Common myeloid progenitor, CD34-positive (primary cell): ENCODE measurements at regions not wholly inside any gene's neighbourhood (a gene's known extent, or its start where the extent isn't known, plus 50 kb on each side); places are given as distances from the start of the nearest gene placed in this dataset.

ENCODE experiments used
- CTCF ChIA-PET: fragments of 350-600 bp; sonication (Branson Sonifier 250); formaldehyde crosslinking; loops from one replicate; lab custom pipeline; 2021; ENCODE audit warnings: antibody characterized with exemption; lab: Charles Lee
- POLR2A ChIA-PET: fragments of 350-600 bp; sonication (Branson Sonifier 250); formaldehyde crosslinking; loops from one replicate; lab custom pipeline; 2021; ENCODE audit warnings: antibody characterized with exemption; lab: Charles Lee
- DNase-seq, 3 donors: peaks; one replicate each; pipeline versions ENCODE4 v3.0.0 to v3.0.0-alpha.2; 2013
- H3K27ac ChIP-seq, 2 experiments: 1 replicate in 1 of 2; 2 replicates in 1 of 2; pipeline ENCODE4 v1.7.0; 2013; ENCODE audit warnings: inconsistent platforms in 2 of 2, low read length in 2 of 2, mild to moderate bottlenecking in 2 of 2, low read depth in 1 of 2, moderate library complexity in 1 of 2; ENCODE audit not compliant: severe bottlenecking in 2 of 2, insufficient read depth in 1 of 2, poor library complexity in 1 of 2
- H3K27me3 ChIP-seq, 5 experiments: replicated peaks in 2 of 5; 1 replicate in 3 of 5; 2 replicates in 2 of 5; pipeline versions ENCODE4 v1.6.1 to v1.7.0; 2013; ENCODE audit warnings: low read length in 4 of 5, mild to moderate bottlenecking in 2 of 5, moderate library complexity in 2 of 5, inconsistent platforms in 1 of 5; ENCODE audit not compliant: insufficient read depth in 5 of 5, control insufficient read depth in 4 of 5
- H3K36me3 ChIP-seq, 4 experiments: 1 replicate in 2 of 4; 2 replicates in 2 of 4; pipeline versions ENCODE4 v1.6.1 to v1.7.0; 2013; ENCODE audit warnings: low read length in 3 of 4, control low read depth in 1 of 4, mild to moderate bottlenecking in 1 of 4; ENCODE audit not compliant: control insufficient read depth in 4 of 4, insufficient read depth in 4 of 4
- H3K4me1 ChIP-seq, 4 experiments: 1 replicate in 3 of 4; 2 replicates in 1 of 4; pipeline versions ENCODE4 v1.6.1 to v1.7.1; 2013; ENCODE audit warnings: low read length in 3 of 4, mild to moderate bottlenecking in 3 of 4, control low read depth in 1 of 4, inconsistent platforms in 1 of 4, moderate library complexity in 1 of 4; ENCODE audit not compliant: control insufficient read depth in 4 of 4, insufficient read depth in 4 of 4; ENCODE audit errors: control extremely low read depth in 1 of 4
- H3K4me3 ChIP-seq, 7 experiments: 1 replicate in 4 of 7; 2 replicates in 3 of 7; pipeline versions ENCODE4 v1.5.1 to v1.7.0; 2013; ENCODE audit warnings: mild to moderate bottlenecking in 7 of 7, low read length in 6 of 7, moderate library complexity in 6 of 7, inconsistent platforms in 2 of 7, low read depth in 2 of 7, control low read depth in 1 of 7; ENCODE audit not compliant: insufficient read depth in 4 of 7, control insufficient read depth in 1 of 7; ENCODE audit errors: extremely low read depth in 1 of 7
- H3K9me3 ChIP-seq, 5 experiments: 1 replicate in 4 of 5; 2 replicates in 1 of 5; pipeline versions ENCODE4 v1.6.1 to v1.7.1; 2013; ENCODE audit warnings: low read length in 4 of 5, mild to moderate bottlenecking in 2 of 5, inconsistent platforms in 1 of 5, low read depth in 1 of 5, moderate library complexity in 1 of 5; ENCODE audit not compliant: control insufficient read depth in 4 of 5, insufficient read depth in 2 of 5; ENCODE audit errors: control extremely low read depth in 1 of 5
- whole genome bisulfite sequencing: methylation state at CpG from one replicate; pipeline ENCODE4 v1.1.5; 2013; ENCODE audit not compliant: insufficient coverage; 5-methylcytosine and 5-hydroxymethylcytosine counted together

DNA sequence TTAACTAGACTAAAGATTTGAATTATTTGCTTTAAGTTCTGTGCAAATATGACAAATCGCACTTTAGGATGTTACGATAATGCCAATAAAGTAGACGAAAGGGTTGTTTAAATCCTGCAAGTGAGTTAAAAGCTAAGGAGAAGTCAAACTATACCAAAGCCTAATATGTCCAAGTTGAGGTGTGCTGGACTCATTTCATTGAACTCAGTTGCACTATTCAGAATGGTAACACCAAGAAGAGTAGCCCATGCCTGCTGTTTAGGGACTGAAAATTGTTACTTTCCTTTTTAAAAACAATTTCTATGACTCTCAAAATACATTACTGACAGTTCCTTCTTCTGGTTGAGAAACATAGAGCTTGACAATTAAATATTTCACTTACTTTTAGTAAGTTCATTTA is 766.3 kb downstream of the DNAJB9 start:
- no peak overlapping the region for H3K27ac ChIP-seq
- CTCF ChIA-PET, result no interaction called here
- DNase-seq, result no peak
- H3K27me3 ChIP-seq, result no peaks in the 10 kb centered on the region
- H3K4me1 ChIP-seq, result no peaks in the 10 kb centered on the region
- 100% methylated on average over 3 of the region's 3 CpGs for WGBS
- no peaks in the 10 kb centered on the region for H3K9me3 ChIP-seq
- no peaks in the 10 kb centered on the region for H3K36me3 ChIP-seq
- POLR2A ChIA-PET, result no interaction called here
- H3K4me3 ChIP-seq, result no peak overlapping the region

DNA sequence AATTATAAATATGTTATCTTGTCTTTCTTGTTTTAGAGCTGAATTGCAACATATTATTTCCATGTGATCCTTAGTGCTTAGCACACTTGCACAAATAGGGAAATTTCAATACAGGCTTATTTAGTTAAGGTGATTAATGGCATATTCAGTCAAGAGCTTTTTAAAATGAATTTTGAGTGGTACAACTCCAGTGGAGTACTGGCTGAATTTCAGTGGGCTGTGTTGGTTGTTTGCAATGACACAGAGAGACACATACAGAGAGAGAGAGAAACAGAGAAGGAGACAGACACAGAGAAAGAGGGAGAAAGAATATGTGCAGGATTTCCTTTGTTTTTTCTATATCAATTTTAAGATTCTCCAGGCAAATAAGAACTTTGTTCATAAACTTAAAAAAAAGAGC is 766.9 kb downstream of the DNAJB9 start:
- ChIA-PET CTCF (no interaction called here), POLR2A (no interaction called here)
- no peaks in the 10 kb centered on the region for H3K36me3 ChIP-seq
- no peaks in the 10 kb centered on the region for H3K9me3 ChIP-seq
- no peak overlapping the region for H3K27ac ChIP-seq
- no peak for DNase-seq
- no peaks in the 10 kb centered on the region for H3K27me3 ChIP-seq
- H3K4me1 ChIP-seq, result no peaks in the 10 kb centered on the region
- H3K4me3 ChIP-seq, result no peak overlapping the region

DNA sequence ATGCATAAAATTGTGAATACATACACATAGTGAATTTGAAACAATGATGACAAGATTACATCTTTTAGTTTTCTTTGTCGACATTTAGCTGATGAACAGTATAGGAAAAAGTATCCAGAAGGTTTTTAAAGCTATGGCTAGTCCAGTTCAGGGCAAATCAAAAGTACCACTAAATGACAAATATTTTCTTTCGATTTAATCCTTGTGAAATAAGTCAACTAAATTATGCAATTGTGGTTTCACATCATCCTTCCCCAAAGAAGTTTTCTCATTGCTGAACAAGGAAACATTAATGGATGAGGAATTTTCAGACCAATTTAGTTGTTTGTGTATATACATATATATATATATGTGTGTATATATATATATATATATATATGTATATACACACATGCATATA is 774.0 kb downstream of the DNAJB9 start:
- no peak overlapping the region for H3K27ac ChIP-seq
- WGBS, result no CpG with 5 or more reads among the region's 2 CpGs
- no peaks in the 10 kb centered on the region for H3K36me3 ChIP-seq
- no peak for DNase-seq
- no peaks in the 10 kb centered on the region for H3K9me3 ChIP-seq
- H3K27me3 ChIP-seq, result no peaks in the 10 kb centered on the region
- H3K4me3 ChIP-seq, result no peak overlapping the region
- CTCF ChIA-PET, result no interaction called here
- H3K4me1 ChIP-seq, result no peaks in the 10 kb centered on the region
- POLR2A ChIA-PET, result no interaction called here

DNA sequence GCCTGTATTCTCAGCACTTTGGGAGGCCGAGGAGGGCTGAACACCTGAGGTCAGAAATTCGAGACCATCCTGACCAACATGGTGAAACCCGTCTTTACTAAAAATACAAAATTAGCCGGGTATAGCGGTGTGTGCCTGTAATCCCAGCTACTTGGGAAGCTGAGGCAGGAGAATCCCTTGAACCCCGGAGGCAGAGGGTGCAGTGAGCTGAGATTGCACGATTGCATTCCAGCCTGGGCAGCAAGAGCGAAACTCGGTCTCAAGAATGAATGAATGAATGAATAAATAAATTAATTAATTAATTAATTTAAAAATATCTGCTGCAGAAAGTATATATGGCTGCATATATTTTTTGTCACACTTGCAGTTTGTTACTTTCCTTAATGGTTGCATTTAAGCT is 781.8 kb downstream of the DNAJB9 start:
- Histone ChIP-seq H3K27me3 (no peaks in the 10 kb centered on the region), H3K36me3 (no peaks in the 10 kb centered on the region)
- POLR2A ChIA-PET, result no interaction called here

DNA sequence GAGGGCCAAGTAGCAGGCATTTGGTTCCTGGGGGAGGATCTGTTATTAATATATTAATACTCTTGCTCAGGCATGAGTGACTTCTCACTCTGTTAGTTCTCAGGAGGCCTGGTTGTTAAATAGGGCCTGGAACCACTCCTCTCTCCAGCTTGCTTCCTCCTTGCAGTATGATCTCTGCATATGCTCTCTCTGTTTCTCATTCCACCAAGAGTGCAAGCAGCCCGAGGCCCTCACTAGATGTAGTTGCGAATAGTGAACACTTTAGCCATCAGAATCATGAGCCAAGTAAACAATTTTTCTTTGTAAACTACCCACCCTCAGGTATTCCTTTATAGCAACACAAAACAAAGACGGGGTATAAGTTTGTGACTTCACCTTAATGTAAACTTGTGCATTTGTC is 784.3 kb downstream of the DNAJB9 start:
- H3K4me3 ChIP-seq, result no peak overlapping the region

More for the DNA sequence above, 781.8 kb downstream of the DNAJB9 start:
- H3K4me3 ChIP-seq, result no peak overlapping the region
- CTCF ChIA-PET, result no interaction called here
- H3K27ac ChIP-seq, result no peak overlapping the region
- DNase-seq, result no peak
- H3K9me3 ChIP-seq, result no peaks in the 10 kb centered on the region
- 100% methylated on average over 5 of the region's 9 CpGs for WGBS
- no peaks in the 10 kb centered on the region for H3K4me1 ChIP-seq

DNA sequence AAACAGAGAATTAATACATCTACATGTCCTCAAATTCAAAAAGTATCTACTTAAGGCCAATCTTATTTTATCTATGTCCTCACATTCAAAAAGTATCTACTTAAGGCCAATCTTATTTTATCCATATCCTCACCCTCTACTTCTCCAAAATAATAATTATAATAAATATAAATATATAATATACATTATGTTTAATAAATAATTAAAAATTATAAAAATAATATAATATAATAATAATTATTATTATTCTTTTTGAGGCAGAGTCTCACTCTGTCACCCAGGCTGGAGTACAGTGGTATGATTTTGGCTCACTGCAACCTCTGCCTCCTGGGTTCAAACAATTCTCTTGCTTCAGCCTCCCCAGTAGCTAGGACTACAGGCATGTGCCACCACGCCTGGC is 784.9 kb downstream of the DNAJB9 start:
- Histone ChIP-seq H3K27me3 (no peaks in the 10 kb centered on the region), H3K36me3 (no peaks in the 10 kb centered on the region), H3K4me1 (no peaks in the 10 kb centered on the region), H3K4me3 (no peak overlapping the region), H3K9me3 (no peaks in the 10 kb centered on the region), H3K27ac (no peak overlapping the region)
- DNase-seq, result no peak
- POLR2A ChIA-PET, result no interaction called here
- no CpG with 5 or more reads among the region's 1 CpG for WGBS
- CTCF ChIA-PET, result no interaction called here

More for the DNA sequence above, 784.3 kb downstream of the DNAJB9 start:
- Histone ChIP-seq H3K27ac (no peak overlapping the region), H3K27me3 (no peaks in the 10 kb centered on the region), H3K36me3 (no peaks in the 10 kb centered on the region), H3K9me3 (no peaks in the 10 kb centered on the region), H3K4me1 (no peaks in the 10 kb centered on the region)
- CTCF ChIA-PET, result no interaction called here
- no peak for DNase-seq
- POLR2A ChIA-PET, result no interaction called here
- 100% methylated on average over 1 of the region's 3 CpGs for WGBS

DNA sequence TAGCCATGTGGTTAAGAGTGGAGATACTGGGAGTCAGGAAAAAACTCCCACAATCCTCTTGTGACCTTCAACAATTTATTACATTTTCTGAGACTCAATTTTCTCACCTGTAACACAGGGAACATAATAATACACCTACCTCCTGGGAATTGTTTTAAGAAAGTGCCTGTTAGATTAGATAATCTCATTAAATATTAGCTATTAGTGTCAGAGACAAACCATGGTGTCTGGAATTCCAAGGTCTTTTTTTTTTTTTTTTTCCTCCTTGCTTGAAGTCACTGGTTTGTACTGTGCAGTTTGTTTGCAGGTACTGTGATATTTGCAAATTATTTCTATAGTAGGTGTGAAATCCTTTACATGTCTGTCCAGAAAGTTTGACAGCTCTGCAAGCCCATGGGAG is 806.1 kb downstream of the DNAJB9 start:
- Histone ChIP-seq H3K27ac (no peak overlapping the region), H3K4me3 (no peak overlapping the region), H3K27me3 (no peaks in the 10 kb centered on the region), H3K36me3 (no peaks in the 10 kb centered on the region), H3K9me3 (no peaks in the 10 kb centered on the region), H3K4me1 (no peaks in the 10 kb centered on the region)
- CTCF ChIA-PET, result no interaction called here
- POLR2A ChIA-PET, result no interaction called here
- no peak for DNase-seq

DNA sequence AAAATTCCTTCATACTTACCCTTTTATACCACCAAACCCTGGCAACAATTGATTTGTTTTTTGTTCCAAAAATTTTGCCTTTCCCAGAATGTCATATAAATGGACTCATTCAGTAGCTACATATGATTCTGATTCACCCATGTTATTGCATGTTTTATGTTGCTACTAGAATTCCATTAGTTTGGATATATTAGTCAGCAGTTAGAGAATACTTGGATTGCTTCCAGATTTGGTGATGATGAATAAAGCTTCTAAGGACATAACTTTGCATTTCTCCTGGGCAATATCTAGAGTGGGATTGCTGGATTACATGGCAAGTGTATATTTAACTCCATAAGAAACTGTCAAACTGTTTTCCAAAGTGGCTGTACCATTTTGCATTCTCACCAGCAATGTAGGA is 806.9 kb downstream of the DNAJB9 start:
- no peak for DNase-seq
- CTCF ChIA-PET, result interaction anchor here (2.7 kb wide), 1 partner anchor 10 kb away, joined by 6 read pairs; no protein-coding TSS in a partner anchor
- H3K27me3 ChIP-seq, result no peaks in the 10 kb centered on the region
- no peaks in the 10 kb centered on the region for H3K4me1 ChIP-seq
- no peak overlapping the region for H3K27ac ChIP-seq
- no peaks in the 10 kb centered on the region for H3K36me3 ChIP-seq
- H3K9me3 ChIP-seq, result no peaks in the 10 kb centered on the region
- POLR2A ChIA-PET, result no interaction called here
- H3K4me3 ChIP-seq, result no peak overlapping the region
